H9 (cell line): ENCODE measurements at regions not wholly inside any gene's neighbourhood (a gene's known extent, or its start where the extent isn't known, plus 50 kb on each side); places are given as distances from the start of the nearest gene placed in this dataset.

ENCODE experiments used
- DNase-seq: peaks from one replicate; pipeline ENCODE4 v3.0.0-alpha.2; 2017
- H2AFZ ChIP-seq: one replicate; pipeline ENCODE4 v1.6.1; 2013; ENCODE audit warnings: mild to moderate bottlenecking, low read length, control low read depth, moderate library complexity
- H2AK5ac ChIP-seq: 2 replicates; pipeline ENCODE4 v1.6.1; 2013; ENCODE audit warnings: low read length, control low read depth, mixed read lengths; ENCODE audit not compliant: insufficient read length
- H2BK120ac ChIP-seq: one replicate; pipeline ENCODE4 v1.6.1; 2013; ENCODE audit warnings: low read depth, mild to moderate bottlenecking, low read length, control low read depth, inconsistent platforms; ENCODE audit not compliant: poor library complexity, severe bottlenecking
- H2BK12ac ChIP-seq: 2 replicates; pipeline ENCODE4 v1.6.1; 2013; ENCODE audit warnings: low read length, control low read depth, mixed read lengths, low read depth; ENCODE audit not compliant: insufficient read length
- H2BK15ac ChIP-seq: 2 replicates; pipeline ENCODE4 v1.6.1; 2013; ENCODE audit warnings: low read depth, low read length, control low read depth
- H2BK20ac ChIP-seq: one replicate; pipeline ENCODE4 v1.6.1; 2013; ENCODE audit warnings: low read depth, mild to moderate bottlenecking, low read length, control low read depth, inconsistent platforms; ENCODE audit not compliant: poor library complexity, severe bottlenecking
- H2BK5ac ChIP-seq: 2 replicates; pipeline ENCODE4 v1.6.1; 2013; ENCODE audit warnings: low read length, control low read depth, mixed read lengths; ENCODE audit not compliant: insufficient read length
- H3K14ac ChIP-seq: 2 replicates; pipeline ENCODE4 v1.6.1; 2013; ENCODE audit warnings: low read length, control low read depth; ENCODE audit not compliant: insufficient read depth
- H3K18ac ChIP-seq: 2 replicates; pipeline ENCODE4 v1.6.1; 2013; ENCODE audit warnings: low read depth, mild to moderate bottlenecking, mixed read lengths, low read length, control low read depth; ENCODE audit not compliant: insufficient read length
- H3K23ac ChIP-seq: 2 replicates; pipeline ENCODE4 v1.6.1; 2013; ENCODE audit warnings: low read length, control low read depth, mixed read lengths, low read depth; ENCODE audit not compliant: insufficient read length
- H3K23me2 ChIP-seq: 2 replicates; pipeline ENCODE4 v1.6.1; 2013; ENCODE audit warnings: low read depth, mild to moderate bottlenecking, mixed read lengths, low read length, control low read depth; ENCODE audit not compliant: insufficient read length, poor library complexity, severe bottlenecking
- H3K27ac ChIP-seq: 2 replicates; pipeline ENCODE4 v1.5.1; 2013; ENCODE audit warnings: low read length, control low read depth, mixed read lengths, low read depth; ENCODE audit not compliant: insufficient read length
- H3K27me3 ChIP-seq: 2 replicates; pipeline ENCODE4 v1.6.1; 2013; ENCODE audit warnings: low read length, control low read depth, inconsistent platforms; ENCODE audit not compliant: insufficient read depth
- H3K4ac ChIP-seq: 2 replicates; pipeline ENCODE4 v1.6.1; 2013; ENCODE audit warnings: low read depth, mild to moderate bottlenecking, control low read depth, inconsistent platforms, low read length, moderate library complexity
- H3K4me1 ChIP-seq: 2 replicates; pipeline ENCODE4 v1.6.1; 2013; ENCODE audit warnings: low read length, control low read depth, inconsistent platforms; ENCODE audit not compliant: insufficient read depth
- H3K4me2 ChIP-seq: 2 replicates; pipeline ENCODE4 v1.6.1; 2013; ENCODE audit warnings: low read length, control low read depth, mixed read lengths; ENCODE audit not compliant: insufficient read length, insufficient read depth
- H3K56ac ChIP-seq: 2 replicates; pipeline ENCODE4 v1.6.1; 2013; ENCODE audit warnings: low read depth, mild to moderate bottlenecking, mixed read lengths, low read length, control low read depth; ENCODE audit not compliant: insufficient read length
- H3K79me1 ChIP-seq: 2 replicates; pipeline ENCODE4 v1.6.1; 2013; ENCODE audit warnings: low read depth, mild to moderate bottlenecking, moderate library complexity, low read length, control low read depth, inconsistent platforms; ENCODE audit not compliant: insufficient read depth, poor library complexity, severe bottlenecking
- H3K79me2 ChIP-seq: 2 replicates; pipeline ENCODE4 v1.6.1; 2013; ENCODE audit warnings: low read length, control low read depth, inconsistent platforms; ENCODE audit not compliant: insufficient read depth
- H3K9ac ChIP-seq: 2 replicates; pipeline ENCODE4 v1.6.1; 2013; ENCODE audit warnings: low read length, control low read depth, mixed read lengths; ENCODE audit not compliant: insufficient read length; ENCODE audit errors: extremely low read depth
- H3K9me3 ChIP-seq: one replicate; pipeline ENCODE4 v1.6.1; 2013; ENCODE audit warnings: low read depth, low read length, inconsistent platforms; ENCODE audit not compliant: control insufficient read depth
- H3T11ph ChIP-seq: one replicate; pipeline ENCODE4 v1.6.1; 2013; ENCODE audit warnings: mild to moderate bottlenecking, low read length, control low read depth, inconsistent platforms
- H4K20me1 ChIP-seq: one replicate; pipeline ENCODE4 v1.6.1; 2013; ENCODE audit not compliant: control insufficient read depth, insufficient read length, insufficient read depth
- H4K5ac ChIP-seq: 2 replicates; pipeline ENCODE4 v1.6.1; 2013; ENCODE audit warnings: low read depth, mild to moderate bottlenecking, mixed read lengths, low read length, control low read depth; ENCODE audit not compliant: insufficient read length
- H4K8ac ChIP-seq: replicated peaks from 2 replicates; pipeline ENCODE4 v1.6.1; 2013; ENCODE audit warnings: low read length, control low read depth, mixed read lengths, low read depth; ENCODE audit not compliant: insufficient read length
- H4K91ac ChIP-seq: 2 replicates; pipeline ENCODE4 v1.6.1; 2013; ENCODE audit warnings: low read depth, mild to moderate bottlenecking, moderate library complexity, mixed read lengths, low read length, control low read depth; ENCODE audit not compliant: insufficient read length
- H3K27ac Mint-ChIP-seq, 3 experiments: 2 replicates in 2 of 3; 3 replicates in 1 of 3; pipeline ENCODE4 v1.8.0; 2020 to 2021; ENCODE audit warnings: mixed read lengths in 3 of 3, mild to moderate bottlenecking in 1 of 3, moderate library complexity in 1 of 3
- H3K27me3 Mint-ChIP-seq: 2 replicates; pipeline ENCODE4 v1.8.0; 2021; ENCODE audit warnings: low read depth, mild to moderate bottlenecking, moderate library complexity, mixed read lengths
- H3K36me3 Mint-ChIP-seq, 3 experiments: 2 replicates in 2 of 3; 3 replicates in 1 of 3; pipeline ENCODE4 v1.8.0; 2020 to 2021; ENCODE audit warnings: low read depth in 3 of 3, mixed read lengths in 3 of 3; ENCODE audit not compliant: insufficient read depth in 1 of 3
- H3K4me1 Mint-ChIP-seq, 2 experiments: 2 replicates each; pipeline ENCODE4 v1.8.0; 2020; ENCODE audit warnings: mixed read lengths in 2 of 2
- H3K4me3 Mint-ChIP-seq, 2 experiments: 2 replicates in 1 of 2; 3 replicates in 1 of 2; pipeline ENCODE4 v1.8.0; 2020 to 2021; ENCODE audit warnings: mild to moderate bottlenecking in 2 of 2, mixed read lengths in 2 of 2, moderate library complexity in 1 of 2
- H3K9me3 Mint-ChIP-seq, 2 experiments: 2 replicates in 1 of 2; 3 replicates in 1 of 2; pipeline ENCODE4 v1.8.0; 2020; ENCODE audit warnings: mild to moderate bottlenecking in 2 of 2, mixed read lengths in 2 of 2, moderate library complexity in 1 of 2
- TF ChIP-seq, protein P1 (sequence below): fragments of 200-600 bp; sonication (generic); conservative IDR thresholded peaks from 3 replicates; pipeline ENCODE4 v1.8.0; 2021; ENCODE audit warnings: antibody characterized with exemption, mild to moderate bottlenecking

DNA sequence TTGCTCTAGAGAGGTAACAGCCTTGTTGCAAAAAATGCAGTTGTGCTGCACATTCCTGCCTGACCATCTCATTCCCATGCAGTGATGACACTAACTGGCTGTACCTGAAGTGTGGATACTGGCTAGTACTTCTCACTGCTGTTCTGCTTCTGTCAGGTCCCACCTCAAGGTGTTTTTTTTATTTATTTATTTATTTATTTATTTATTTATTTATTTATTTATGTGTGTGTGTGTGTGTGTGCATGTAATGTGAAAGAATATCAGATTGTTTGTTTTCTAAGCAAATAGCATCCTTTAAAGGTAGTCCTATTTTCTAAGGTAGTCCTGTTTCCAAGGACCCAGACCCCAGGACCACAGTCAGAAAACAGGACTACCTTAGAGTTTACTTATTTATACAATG, 87.2 kb upstream of the SYT4 start:
- Histone ChIP-seq H3K18ac (no peak overlapping the region), H3T11ph (no peak overlapping the region), H3K23me2 (no peaks in the 10 kb centered on the region), H3K79me1 (no peaks in the 10 kb centered on the region), H4K8ac (no peak overlapping the region), H3K4me1 (no peaks in the 10 kb centered on the region), H2BK12ac (no peak overlapping the region), H3K14ac (no peak overlapping the region), H3K9me3 (no peaks in the 10 kb centered on the region), H3K9ac (no peak overlapping the region), H4K91ac (no peak overlapping the region), H3K27me3 (no peaks in the 10 kb centered on the region), H2AK5ac (no peak overlapping the region), H3K27ac (no peak overlapping the region), H3K4ac (no peak overlapping the region), H3K79me2 (no peaks in the 10 kb centered on the region), H3K4me2 (no peak overlapping the region), H2BK5ac (no peak overlapping the region), H3K56ac (no peak overlapping the region), H2AFZ (no peak overlapping the region), H2BK120ac (no peak overlapping the region), H3K23ac (no peak overlapping the region), H4K20me1 (no peaks in the 10 kb centered on the region), H4K5ac (no peak overlapping the region), H2BK20ac (no peak overlapping the region), H2BK15ac (no peak overlapping the region)
- Mint-ChIP-seq H3K9me3 (peaks cover 0 to 3% of the 10 kb centered on the region in 2 experiments; a peak in 1 of 5 replicates), H3K36me3 (no peaks in the 10 kb centered on the region), H3K27ac (no peak overlapping the region), H3K4me1 (no peaks in the 10 kb centered on the region), H3K27me3 (no peaks in the 10 kb centered on the region), H3K4me3 (no peak overlapping the region)
- TF ChIP-seq, protein P1, sequence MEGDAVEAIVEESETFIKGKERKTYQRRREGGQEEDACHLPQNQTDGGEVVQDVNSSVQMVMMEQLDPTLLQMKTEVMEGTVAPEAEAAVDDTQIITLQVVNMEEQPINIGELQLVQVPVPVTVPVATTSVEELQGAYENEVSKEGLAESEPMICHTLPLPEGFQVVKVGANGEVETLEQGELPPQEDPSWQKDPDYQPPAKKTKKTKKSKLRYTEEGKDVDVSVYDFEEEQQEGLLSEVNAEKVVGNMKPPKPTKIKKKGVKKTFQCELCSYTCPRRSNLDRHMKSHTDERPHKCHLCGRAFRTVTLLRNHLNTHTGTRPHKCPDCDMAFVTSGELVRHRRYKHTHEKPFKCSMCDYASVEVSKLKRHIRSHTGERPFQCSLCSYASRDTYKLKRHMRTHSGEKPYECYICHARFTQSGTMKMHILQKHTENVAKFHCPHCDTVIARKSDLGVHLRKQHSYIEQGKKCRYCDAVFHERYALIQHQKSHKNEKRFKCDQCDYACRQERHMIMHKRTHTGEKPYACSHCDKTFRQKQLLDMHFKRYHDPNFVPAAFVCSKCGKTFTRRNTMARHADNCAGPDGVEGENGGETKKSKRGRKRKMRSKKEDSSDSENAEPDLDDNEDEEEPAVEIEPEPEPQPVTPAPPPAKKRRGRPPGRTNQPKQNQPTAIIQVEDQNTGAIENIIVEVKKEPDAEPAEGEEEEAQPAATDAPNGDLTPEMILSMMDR = no peak
- no peak for DNase-seq
